Pancreas (tissue), 10 donors: ENCODE measurements at regions not wholly inside any gene's neighbourhood (a gene's known extent, or its start where the extent isn't known, plus 50 kb on each side); places are given as distances from the start of the nearest gene placed in this dataset.

ENCODE experiments used
- ATAC-seq, 4 donors: fragments of 200-7000 bp; cut with Tn5 transposase; one replicate each; pipeline versions ENCODE4 v1.8.0 to v1.9.1; 2020; ENCODE audit warnings: mild to moderate bottlenecking in 4 of 4, moderate library complexity in 4 of 4
- DNase-seq, 6 donors: peaks; one replicate each; pipeline ENCODE4 v3.0.0-alpha.2; 2020
- FAIRE-seq: peaks from 2 replicates; lab custom pipeline; 2012; peaks lifted over from hg19 to GRCh38; lab: Jason Lieb, UNC
- H3K27ac ChIP-seq, 4 donors: fragments of 200-600 bp; sonication (generic); 1 replicate in 3 of 4; 2 replicates in 1 of 4; pipeline versions ENCODE4 v1.5.0 to v1.8.0; 2020
- H3K27me3 ChIP-seq, 4 donors: fragments of 200-600 bp; one replicate each; pipeline ENCODE4 v1.8.0; 2021
- H3K36me3 ChIP-seq, 3 donors: fragments of 200-600 bp; sonication (generic) in 1 of 3; one replicate each; pipeline versions ENCODE4 v1.5.0 to v1.8.0; 2020 to 2021
- H3K4me1 ChIP-seq, 3 donors: fragments of 200-600 bp; one replicate each; pipeline ENCODE4 v1.8.0; 2021
- H3K4me3 ChIP-seq, 4 donors: fragments of 200-600 bp; sonication (generic) in 2 of 4; one replicate each; pipeline versions ENCODE4 v1.5.0 to v1.8.0; 2020 to 2021
- H3K9me3 ChIP-seq, 4 donors: fragments of 200-600 bp; one replicate each; pipeline ENCODE4 v1.8.0; 2021
- WGBS, 2 donors: extraction: QIAGEN DNeasy Blood & Tissue Kit; methylation state at CpG; one replicate each; pipeline ENCODE4 v1.1.7; 2013; 5-methylcytosine and 5-hydroxymethylcytosine counted together
- intact Hi-C, 3 donors: fragments of 100-400 bp; cut with DNase I; formaldehyde crosslinking; loops; one replicate each; pipeline versions ENCODE4 v1.11.1 to v1.14.2; 2022
- TF ChIP-seq, protein P1 (sequence below), 4 donors: fragments of 200-600 bp; sonication (generic) in 3 of 4; IDR thresholded peaks; one replicate each; pipeline versions ENCODE4 v1.5.0 to v1.8.0; 2021; ENCODE audit warnings: antibody characterized with exemption in 4 of 4
- donor health status: healthy with polysubstance abuse.
- donor health status: DM: no; HTN: no; CAD: no; lungs with moderate emphysema.
- donor health status: DM: no; HTN: no; CAD: no.
- donor health status: control.
- donor health status: control.
- donor health status: Bipolar disorder and iron deficiency.
- donor health status: DM: yes; HTN: yes; CAD: no.
- donor health status: DM: no; HTN: no; CAD: no.
- donor health status: DM: no; HTN: no; CAD: no.
- donor health status: DM: yes; HTN: yes; CAD: no.

DNA sequence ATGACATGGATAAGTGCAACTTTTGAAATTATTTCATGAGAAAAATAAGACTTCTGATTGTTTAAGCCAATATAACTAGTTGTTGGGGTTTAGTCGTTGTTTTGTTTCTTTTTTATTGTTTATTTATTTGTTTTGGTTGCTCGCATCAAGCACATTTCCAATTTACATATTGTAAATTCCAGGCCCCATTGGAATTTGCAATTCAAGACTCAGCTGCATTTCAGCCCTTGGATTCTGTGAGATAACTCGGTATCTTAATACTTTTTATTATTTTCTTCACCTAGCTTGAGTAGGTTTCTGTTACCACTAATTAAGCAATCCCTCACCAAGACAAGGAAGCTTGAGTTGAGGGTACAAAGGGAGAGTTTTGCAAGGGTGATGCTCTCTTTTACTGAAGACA lies 318.3 kb upstream of the GATB start:
- TF ChIP-seq, protein P1, sequence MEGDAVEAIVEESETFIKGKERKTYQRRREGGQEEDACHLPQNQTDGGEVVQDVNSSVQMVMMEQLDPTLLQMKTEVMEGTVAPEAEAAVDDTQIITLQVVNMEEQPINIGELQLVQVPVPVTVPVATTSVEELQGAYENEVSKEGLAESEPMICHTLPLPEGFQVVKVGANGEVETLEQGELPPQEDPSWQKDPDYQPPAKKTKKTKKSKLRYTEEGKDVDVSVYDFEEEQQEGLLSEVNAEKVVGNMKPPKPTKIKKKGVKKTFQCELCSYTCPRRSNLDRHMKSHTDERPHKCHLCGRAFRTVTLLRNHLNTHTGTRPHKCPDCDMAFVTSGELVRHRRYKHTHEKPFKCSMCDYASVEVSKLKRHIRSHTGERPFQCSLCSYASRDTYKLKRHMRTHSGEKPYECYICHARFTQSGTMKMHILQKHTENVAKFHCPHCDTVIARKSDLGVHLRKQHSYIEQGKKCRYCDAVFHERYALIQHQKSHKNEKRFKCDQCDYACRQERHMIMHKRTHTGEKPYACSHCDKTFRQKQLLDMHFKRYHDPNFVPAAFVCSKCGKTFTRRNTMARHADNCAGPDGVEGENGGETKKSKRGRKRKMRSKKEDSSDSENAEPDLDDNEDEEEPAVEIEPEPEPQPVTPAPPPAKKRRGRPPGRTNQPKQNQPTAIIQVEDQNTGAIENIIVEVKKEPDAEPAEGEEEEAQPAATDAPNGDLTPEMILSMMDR (IDR thresholded peaks at IDR 0.05), result no peak
- no peak overlapping the region for H3K4me3 ChIP-seq
- no peaks in the 10 kb centered on the region for H3K36me3 ChIP-seq
- no peak overlapping the region for H3K27ac ChIP-seq
- ATAC-seq (no peak), DNase-seq (no peak), FAIRE-seq (no peak)
- no peaks in the 10 kb centered on the region for H3K9me3 ChIP-seq
- intact Hi-C loops, result no loop called here
- WGBS, 2 donors, result 63 to 88% methylated on average over 3 of the region's 3 CpGs
- H3K27me3 ChIP-seq, result no peaks in the 10 kb centered on the region
- no peaks in the 10 kb centered on the region for H3K4me1 ChIP-seq

DNA sequence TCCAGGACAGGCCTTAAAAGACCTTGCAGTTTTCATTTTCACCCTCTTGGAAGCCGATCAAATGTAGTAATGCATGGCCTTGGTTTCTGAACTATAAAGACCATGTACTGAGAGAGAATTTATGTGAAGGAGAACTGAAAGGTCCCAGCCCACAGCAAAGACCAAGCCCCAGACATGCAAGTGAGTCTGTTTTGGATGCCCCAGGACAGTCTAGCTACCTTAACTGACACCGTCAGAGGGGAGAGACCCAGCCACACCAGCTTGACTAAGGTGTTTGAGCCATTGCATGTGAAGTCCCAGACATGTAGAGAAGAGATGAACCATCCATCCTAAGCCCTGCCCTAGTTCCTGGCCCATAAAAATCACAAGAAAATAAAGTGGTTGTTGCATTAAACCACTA lies 316.8 kb upstream of the GATB start:
- Histone ChIP-seq H3K4me1 (no peaks in the 10 kb centered on the region), H3K9me3 (no peaks in the 10 kb centered on the region), H3K36me3 (no peaks in the 10 kb centered on the region), H3K27ac (no peak overlapping the region), H3K27me3 (no peaks in the 10 kb centered on the region), H3K4me3 (no peak overlapping the region)
- intact Hi-C loops, result no loop called here
- TF ChIP-seq, protein P1 (IDR thresholded peaks at IDR 0.05), result no peak
- DNase-seq, result no peak
- no peak for FAIRE-seq
- WGBS, 2 donors, result 85 to 94% methylated on average over 2 of the region's 2 CpGs
- no peak for ATAC-seq

DNA sequence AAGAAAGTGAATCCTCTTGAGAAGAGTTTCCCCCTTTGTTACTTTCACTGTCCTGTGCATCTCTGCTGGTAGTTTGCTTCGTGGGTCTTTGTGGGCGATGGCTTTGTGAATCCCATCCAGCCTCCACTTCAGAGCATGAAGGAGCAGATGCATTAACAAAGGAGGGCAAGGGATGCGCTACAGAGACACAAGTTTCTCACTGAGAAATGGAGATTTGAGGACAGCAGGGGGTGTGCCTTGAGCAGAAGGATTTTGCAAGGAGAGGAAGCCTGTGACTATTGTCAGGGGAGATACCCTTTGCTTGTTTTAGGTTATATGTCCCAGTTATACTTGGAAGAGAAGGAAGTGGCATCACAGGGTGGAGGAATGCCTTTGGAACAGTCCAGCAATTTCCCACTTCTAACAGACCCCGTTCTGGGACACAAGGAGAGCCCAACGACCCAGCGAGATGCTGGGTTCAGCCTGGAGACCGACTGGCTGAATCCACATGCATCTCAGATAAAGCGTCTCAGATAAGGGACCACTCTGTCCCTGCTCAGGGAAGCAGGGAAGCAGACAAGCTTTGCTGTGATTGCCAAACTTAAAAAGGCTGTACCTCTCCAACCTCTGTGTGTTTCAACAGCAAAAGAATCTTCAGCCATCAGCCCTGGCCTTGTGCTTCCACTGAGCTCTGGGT lies 314.6 kb upstream of the GATB start:
- FAIRE-seq (no peak), ATAC-seq (no peak), DNase-seq (no peak)
- Histone ChIP-seq H3K27ac (no peak overlapping the region), H3K4me3 (no peak overlapping the region), H3K27me3 (no peaks in the 10 kb centered on the region), H3K36me3 (no peaks in the 10 kb centered on the region), H3K4me1 (no peaks in the 10 kb centered on the region), H3K9me3 (no peaks in the 10 kb centered on the region)
- TF ChIP-seq, protein P1 (IDR thresholded peaks at IDR 0.05), result no peak
- intact Hi-C loops, result no loop called here
- WGBS, 2 donors, result 51 to 59% methylated on average over 8 of the region's 8 CpGs

DNA sequence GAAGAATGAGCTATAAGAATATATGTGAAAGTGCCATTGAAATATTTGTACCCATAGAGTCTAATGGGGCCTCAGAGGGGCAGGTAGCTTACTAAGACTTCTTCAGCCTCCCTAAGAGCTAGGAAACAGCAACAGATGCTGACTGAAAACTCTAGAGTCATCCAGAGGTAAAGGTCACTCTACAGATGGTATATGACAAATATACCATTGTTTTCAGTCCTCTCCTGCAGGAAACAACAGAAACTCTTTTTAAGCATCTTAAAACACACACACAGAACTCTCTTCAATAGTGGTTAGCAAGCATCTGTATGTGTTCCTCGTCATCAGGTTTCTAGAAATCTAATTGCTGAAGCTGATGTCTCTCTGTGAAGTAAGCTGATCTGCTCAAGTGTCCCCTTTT lies 313.8 kb upstream of the GATB start:
- 32 to 33% methylated on average over 1 of the region's 1 CpG for WGBS, 2 donors
- H3K36me3 ChIP-seq, result no peaks in the 10 kb centered on the region
- TF ChIP-seq, protein P1 (IDR thresholded peaks at IDR 0.05), result no peak
- no peak overlapping the region for H3K27ac ChIP-seq
- ATAC-seq (no peak), FAIRE-seq (no peak), DNase-seq (no peak)
- no peak overlapping the region for H3K4me3 ChIP-seq
- H3K4me1 ChIP-seq, result no peaks in the 10 kb centered on the region
- intact Hi-C loops, result no loop called here
- no peaks in the 10 kb centered on the region for H3K27me3 ChIP-seq
- no peaks in the 10 kb centered on the region for H3K9me3 ChIP-seq

DNA sequence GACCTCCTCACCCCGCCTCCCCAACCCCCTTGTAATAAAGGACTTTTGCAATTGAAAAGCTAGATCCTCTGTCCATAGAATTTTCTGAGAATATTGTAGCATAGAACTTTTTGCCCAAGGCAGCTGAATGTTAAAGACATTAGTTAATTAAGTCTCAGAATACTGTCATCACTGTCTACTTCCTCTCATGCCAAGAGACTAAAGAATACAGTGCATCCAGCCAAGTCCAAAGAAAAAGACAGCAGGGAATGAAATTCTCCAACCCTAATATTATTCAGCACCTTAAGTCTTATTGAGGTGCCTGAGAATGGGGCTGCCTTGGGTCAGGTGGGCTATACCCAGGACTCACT lies 313.3 kb upstream of the GATB start:
- H3K27ac ChIP-seq, result no peak overlapping the region
- no peaks in the 10 kb centered on the region for H3K4me1 ChIP-seq
- no peak overlapping the region for H3K4me3 ChIP-seq
- no peaks in the 10 kb centered on the region for H3K36me3 ChIP-seq
- TF ChIP-seq, protein P1 (IDR thresholded peaks at IDR 0.05), result no peak
- 64 to 80% methylated on average over 1 of the region's 1 CpG for WGBS, 2 donors
- intact Hi-C loops, result no loop called here
- no peak for DNase-seq
- no peaks in the 10 kb centered on the region for H3K27me3 ChIP-seq
- H3K9me3 ChIP-seq, result no peaks in the 10 kb centered on the region
- no peak for ATAC-seq
- FAIRE-seq, result no peak
